Left kidney (tissue), 1 donor: ENCODE measurements at regions not wholly inside any gene's neighbourhood (a gene's known extent, or its start where the extent isn't known, plus 50 kb on each side); places are given as distances from the start of the nearest gene placed in this dataset.

Experiments
- DNase-seq: peaks from one replicate; pipeline ENCODE4 v3.0.0-alpha.2; 2013

- no peak for DNase-seq
These were observed 107.7 kb upstream of the RPS6KA3 start for GRCh38 chrX:20374450-20374849.

- no peak for DNase-seq
These were observed 106.4 kb upstream of the RPS6KA3 start for GRCh38 chrX:20373063-20373462.

- DNase-seq = no peak
These were observed 105.8 kb upstream of the RPS6KA3 start for GRCh38 chrX:20372533-20372932.

- DNase-seq = no peak
These were observed 102.8 kb upstream of the RPS6KA3 start for GRCh38 chrX:20369468-20369867.

- DNase-seq = no peak
These were observed 97.5 kb upstream of the RPS6KA3 start for GRCh38 chrX:20364238-20364637.

GRCh38 chrX:20363275-20363674 lies 96.6 kb upstream of the RPS6KA3 start:
- no peak for DNase-seq

- DNase-seq = peak; percentile 26
These were observed 95.9 kb upstream of the RPS6KA3 start for GRCh38 chrX:20362268-20363267.

- no peak for DNase-seq
These were observed 95.2 kb upstream of the RPS6KA3 start for GRCh38 chrX:20361890-20362262.

GRCh38 chrX:20361081-20361889 lies 94.6 kb upstream of the RPS6KA3 start:
- no peak for DNase-seq

GRCh38 chrX:20355187-20355586 lies 88.5 kb upstream of the RPS6KA3 start:
- no peak for DNase-seq

GRCh38 chrX:20354505-20354904 lies 87.8 kb upstream of the RPS6KA3 start:
- no peak for DNase-seq

- DNase-seq = no peak
These were observed 86.2 kb upstream of the RPS6KA3 start for GRCh38 chrX:20352935-20353336.

- DNase-seq = no peak
These were observed 85.8 kb upstream of the RPS6KA3 start for GRCh38 chrX:20352504-20352903.

GRCh38 chrX:20350596-20350995 lies 83.9 kb upstream of the RPS6KA3 start:
- no peak for DNase-seq

GRCh38 chrX:20348139-20348538 lies 81.4 kb upstream of the RPS6KA3 start:
- no peak for DNase-seq

- no peak for DNase-seq
These were observed 80.8 kb upstream of the RPS6KA3 start for GRCh38 chrX:20347481-20347880.

- DNase-seq = no peak
These were observed 67.0 kb upstream of the RPS6KA3 start for GRCh38 chrX:20333672-20334071.

- DNase-seq = no peak
These were observed 63.8 kb upstream of the RPS6KA3 start for GRCh38 chrX:20330545-20330944.

- DNase-seq = no peak
These were observed 62.7 kb upstream of the RPS6KA3 start for GRCh38 chrX:20329435-20329834.

- no peak for DNase-seq
These were observed 59.2 kb upstream of the RPS6KA3 start for GRCh38 chrX:20325786-20326388.

- no peak for DNase-seq
These were observed 56.2 kb upstream of the RPS6KA3 start for GRCh38 chrX:20322887-20323286.

- no peak for DNase-seq
These were observed 53.9 kb upstream of the RPS6KA3 start for GRCh38 chrX:20320461-20321159.
